ENCODE measurements at regions not wholly inside any gene's neighbourhood (a gene's known extent, or its start where the extent isn't known, plus 50 kb on each side); places are given as distances from the start of the nearest gene placed in this dataset.

- no peak for TF ChIP-seq CTCF (IDR thresholded peaks at IDR 0.05)
- TF ChIP-seq EP300 (IDR thresholded peaks at IDR 0.05): no peak
Observed at GRCh38 chr2:4585057-4585635, 881.8 kb downstream of the DCDC2C start.
